HG02973 (cell line): ENCODE measurements at regions not wholly inside any gene's neighbourhood (a gene's known extent, or its start where the extent isn't known, plus 50 kb on each side); places are given as distances from the start of the nearest gene placed in this dataset.

ENCODE experiments used
- ATAC-seq: cut with Tn5 transposase; IDR thresholded peaks from one replicate; pipeline ENCODE4 v1.9.1; 2021; ENCODE audit warnings: moderate library complexity; ENCODE audit not compliant: unreplicated experiment

GRCh38 chr13:75919660-75920199 lies 283.6 kb downstream of the LMO7 start:
- no peak for ATAC-seq

GRCh38 chr13:75915066-75915465 lies 278.9 kb downstream of the LMO7 start:
- ATAC-seq = no peak

DNA sequence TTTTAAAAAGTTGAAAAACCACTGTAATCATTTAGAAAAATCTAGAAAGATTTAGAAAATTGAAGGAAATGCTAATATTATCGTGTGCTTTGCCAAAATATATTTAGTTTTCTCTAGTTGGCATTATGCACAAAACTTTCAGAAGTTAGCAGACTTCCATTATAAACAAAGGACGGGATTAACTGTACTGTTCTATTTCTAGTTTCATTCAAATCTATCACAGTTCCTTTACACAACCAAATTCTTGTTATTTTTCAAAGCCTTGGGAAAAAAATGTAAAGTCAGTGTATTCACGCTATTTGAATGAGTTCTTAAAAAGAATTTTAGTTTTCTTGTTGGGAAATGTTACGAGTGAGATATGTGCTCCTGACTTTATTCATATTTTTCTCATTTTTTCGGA lies 277.8 kb downstream of the LMO7 start:
- ATAC-seq = no peak

GRCh38 chr13:75910591-75910990 lies 274.5 kb downstream of the LMO7 start:
- ATAC-seq = no peak
